Panc1 (cell line): ENCODE measurements at regions not wholly inside any gene's neighbourhood (a gene's known extent, or its start where the extent isn't known, plus 50 kb on each side); places are given as distances from the start of the nearest gene placed in this dataset.

ENCODE experiments used
- CTCF ChIP-seq: fragments of 450-650 bp; IDR thresholded peaks from 2 replicates; pipeline ENCODE4 v1.5.1; 2017; ENCODE audit warnings: mild to moderate bottlenecking
- POLR2AphosphoS5 ChIP-seq: IDR thresholded peaks from 2 replicates; pipeline ENCODE4 v1.6.1; 2012; ENCODE audit warnings: mild to moderate bottlenecking, low read depth, low read length, moderate library complexity
- TCF7L2 ChIP-seq: IDR thresholded peaks from 2 replicates; pipeline ENCODE4 v1.6.1; 2011; ENCODE audit warnings: mild to moderate bottlenecking, low read depth, low read length, inconsistent platforms

GRCh38 chr7:10688544-10688943 lies 285.1 kb upstream of the PHF14 start:
- TF ChIP-seq POLR2AphosphoS5: no peak
- TF ChIP-seq CTCF: no peak
- TF ChIP-seq TCF7L2: no peak
